NCI-H526 (cell line): ENCODE measurements at regions not wholly inside any gene's neighbourhood (a gene's known extent, or its start where the extent isn't known, plus 50 kb on each side); places are given as distances from the start of the nearest gene placed in this dataset.
"Not testable (repeated sequence)": the region's sequence is repeated elsewhere in the genome, so short reads cannot be mapped to it uniquely, and the experiment has no call there.

Source experiments
- DNase-seq, 2 experiments: peaks; one replicate each; lab custom pipeline; 2025; lab: John Stamatoyannopoulos, UW

DNA sequence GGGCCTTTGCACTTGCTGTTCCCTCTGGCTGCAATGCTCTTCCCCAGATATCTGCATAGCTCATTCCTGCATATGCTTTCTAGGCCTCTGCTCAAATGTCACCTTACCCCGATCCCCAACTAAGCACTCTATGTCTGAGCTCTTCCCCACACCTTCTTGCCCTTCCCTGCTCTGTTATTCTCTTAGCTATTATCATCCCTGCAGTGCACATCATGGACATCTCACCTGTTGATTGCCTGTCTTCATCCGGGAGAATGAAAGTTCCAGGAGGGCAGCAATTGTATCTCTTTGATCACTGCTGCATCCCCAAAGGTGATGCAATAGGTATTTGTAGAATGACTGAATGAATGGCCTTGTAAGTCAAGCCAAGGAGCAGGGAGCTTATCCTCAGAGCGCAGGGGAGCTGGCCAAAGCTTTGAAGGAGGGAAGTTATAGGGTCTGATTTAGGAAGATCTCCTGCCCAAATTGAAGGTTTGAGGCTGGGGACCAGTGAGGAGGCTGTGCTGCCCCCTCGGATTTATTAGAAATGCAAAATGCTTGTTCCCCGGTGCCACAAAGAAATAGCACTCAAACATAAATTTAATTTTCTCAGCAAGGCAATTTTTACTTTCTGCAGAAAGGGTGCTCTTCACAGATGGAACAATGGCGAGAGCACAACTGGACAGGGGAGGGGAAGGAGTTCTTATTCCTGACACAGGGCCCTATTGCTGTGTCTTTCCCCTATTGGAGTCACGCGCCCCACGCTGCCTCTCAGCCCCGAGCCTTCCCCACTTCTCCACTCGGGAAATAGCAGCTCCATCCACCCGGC is 631.1 kb downstream of the MATN1 start:
- DNase-seq = no peak

DNA sequence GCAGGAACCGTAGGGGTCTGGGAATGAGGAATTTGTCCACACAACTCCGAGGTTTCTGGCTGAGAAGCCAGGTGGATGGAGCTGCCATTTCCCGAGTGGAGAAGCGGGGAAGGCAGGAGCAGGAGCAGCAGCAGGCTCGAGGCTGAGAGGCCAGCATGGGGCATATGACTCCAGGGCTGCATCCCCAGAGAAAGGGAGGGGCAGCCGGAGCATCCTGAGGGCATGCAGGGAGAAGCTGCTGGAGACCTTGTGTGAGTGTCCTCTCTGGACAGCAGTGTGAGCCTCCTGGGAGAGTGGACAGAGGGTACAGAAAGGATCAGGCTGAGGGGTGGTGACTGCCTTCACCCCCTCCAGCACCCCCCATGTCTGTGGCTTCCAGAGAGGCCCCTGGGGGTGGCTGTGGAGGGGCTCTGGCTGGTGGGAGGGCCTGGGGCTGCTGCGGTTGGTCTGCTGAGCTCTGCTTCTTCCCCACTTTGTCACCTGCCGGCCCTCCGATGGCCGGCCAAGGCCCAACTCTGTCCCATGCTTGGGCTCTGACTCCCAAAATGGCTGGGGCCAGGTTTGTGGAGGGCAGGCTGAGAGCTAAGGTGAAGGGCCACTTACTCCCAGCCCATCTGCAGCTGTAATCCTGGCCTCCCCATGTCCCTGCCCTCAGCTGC is 633.1 kb downstream of the MATN1 start:
- no peak for DNase-seq

DNA sequence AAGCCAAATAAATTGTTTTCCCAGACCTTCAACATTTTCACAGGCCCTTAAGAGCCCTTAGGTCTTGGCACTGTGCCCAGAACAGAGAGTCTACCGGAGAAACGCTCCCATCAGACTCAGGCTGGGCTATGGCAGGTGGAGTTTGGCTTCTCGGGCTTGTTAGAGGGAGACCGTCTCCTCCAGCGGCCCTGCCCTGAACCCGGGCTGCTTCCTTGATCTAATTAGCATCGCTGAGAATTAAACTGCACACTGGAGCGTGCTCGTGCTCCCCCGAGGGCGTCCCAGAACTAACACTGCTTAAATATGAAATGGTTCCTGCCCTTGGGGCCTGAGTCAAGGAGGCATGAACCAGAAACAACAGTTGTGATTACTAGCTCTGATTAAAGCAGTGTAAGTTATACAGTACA is 634.4 kb downstream of the MATN1 start:
- DNase-seq = peak; percentile 65 to 75

DNA sequence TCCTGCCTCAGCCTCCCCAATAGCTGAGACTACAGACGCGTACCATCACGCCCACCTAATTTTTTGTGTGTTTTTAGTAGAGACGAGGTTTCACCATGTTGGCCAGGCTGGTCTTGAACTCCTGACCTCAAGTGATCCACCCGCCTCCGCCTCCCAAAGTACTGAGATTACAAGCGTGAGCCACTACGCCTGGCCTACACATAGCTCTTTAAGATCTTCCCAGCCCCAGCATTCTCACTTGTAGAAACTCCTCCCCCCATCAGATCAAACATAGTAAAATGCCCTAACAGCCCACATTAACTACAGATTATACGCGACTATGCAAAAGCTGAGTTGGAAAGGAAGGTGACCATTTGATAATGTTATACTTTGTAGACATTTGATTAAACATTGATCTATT is 634.8 kb downstream of the MATN1 start:
- peak in 1 of 2 experiments; percentile 64 for DNase-seq

DNA sequence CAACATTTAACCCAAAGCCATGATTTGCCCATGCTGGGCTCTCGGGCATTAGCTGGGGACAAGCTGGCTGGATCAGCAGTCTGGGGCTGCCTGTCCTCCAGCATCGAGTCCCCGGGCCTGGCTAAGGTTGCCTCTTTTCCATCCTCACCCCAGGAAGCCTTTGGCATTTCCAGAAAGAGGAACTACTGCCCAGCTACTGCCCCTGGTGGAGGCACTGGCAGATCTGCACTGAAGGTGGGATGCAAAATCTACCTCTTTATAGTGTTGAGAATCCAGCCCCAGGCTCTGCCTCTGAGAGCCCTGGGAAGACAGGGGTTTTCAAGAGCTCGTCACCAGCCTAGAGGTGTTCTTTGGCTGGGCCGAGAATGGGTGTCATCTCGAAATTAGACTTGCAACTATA is 635.9 kb downstream of the MATN1 start:
- peak in 1 of 2 experiments; percentile 56 for DNase-seq

DNA sequence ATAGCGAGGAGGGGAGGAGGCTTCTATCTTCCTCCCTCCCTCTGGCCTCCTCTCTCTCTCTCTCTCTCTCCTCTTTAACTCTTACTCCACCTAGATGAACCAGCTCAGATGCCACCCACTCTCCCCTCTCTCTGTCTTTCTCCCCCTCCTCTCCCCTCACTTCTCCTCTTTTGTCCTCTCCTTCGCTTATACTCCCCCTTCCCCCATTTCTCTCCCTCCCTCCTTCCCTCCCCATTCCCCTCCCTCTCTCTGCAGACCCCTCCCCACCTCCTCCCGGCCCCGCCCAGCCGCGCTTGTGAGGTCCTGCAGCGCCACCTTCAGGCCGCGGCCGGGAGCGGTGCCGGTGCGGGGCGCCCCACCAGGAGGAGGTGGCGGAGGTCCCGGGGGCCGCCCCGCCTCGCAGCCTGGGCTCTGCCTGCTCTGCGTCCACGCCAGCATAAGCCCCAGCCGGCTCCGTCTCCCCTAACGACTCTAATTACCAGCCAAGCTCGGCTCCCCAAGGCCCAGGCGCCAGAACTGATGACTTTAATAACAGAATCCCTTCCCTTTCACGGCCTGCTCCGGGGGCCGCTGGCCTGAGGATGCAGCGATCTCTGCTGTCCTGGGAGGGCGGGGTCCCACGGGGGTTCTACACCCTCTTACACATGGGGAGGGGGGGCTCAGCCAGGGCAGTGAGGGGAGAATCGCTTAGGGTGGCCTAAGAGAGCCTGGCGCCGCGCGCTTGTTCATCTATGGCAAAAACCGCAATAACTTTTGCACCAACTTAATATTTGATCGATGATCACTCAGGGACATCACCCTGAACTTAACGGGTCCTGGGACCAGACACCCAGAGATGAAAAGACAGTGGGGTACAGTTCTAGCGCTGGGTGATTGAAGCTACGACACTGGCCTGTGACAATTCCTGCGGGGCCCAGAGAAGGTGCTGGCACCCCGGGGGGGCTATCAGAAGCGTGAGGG is 637.3 kb downstream of the MATN1 start:
- DNase-seq = peak; percentile 10 to 86

DNA sequence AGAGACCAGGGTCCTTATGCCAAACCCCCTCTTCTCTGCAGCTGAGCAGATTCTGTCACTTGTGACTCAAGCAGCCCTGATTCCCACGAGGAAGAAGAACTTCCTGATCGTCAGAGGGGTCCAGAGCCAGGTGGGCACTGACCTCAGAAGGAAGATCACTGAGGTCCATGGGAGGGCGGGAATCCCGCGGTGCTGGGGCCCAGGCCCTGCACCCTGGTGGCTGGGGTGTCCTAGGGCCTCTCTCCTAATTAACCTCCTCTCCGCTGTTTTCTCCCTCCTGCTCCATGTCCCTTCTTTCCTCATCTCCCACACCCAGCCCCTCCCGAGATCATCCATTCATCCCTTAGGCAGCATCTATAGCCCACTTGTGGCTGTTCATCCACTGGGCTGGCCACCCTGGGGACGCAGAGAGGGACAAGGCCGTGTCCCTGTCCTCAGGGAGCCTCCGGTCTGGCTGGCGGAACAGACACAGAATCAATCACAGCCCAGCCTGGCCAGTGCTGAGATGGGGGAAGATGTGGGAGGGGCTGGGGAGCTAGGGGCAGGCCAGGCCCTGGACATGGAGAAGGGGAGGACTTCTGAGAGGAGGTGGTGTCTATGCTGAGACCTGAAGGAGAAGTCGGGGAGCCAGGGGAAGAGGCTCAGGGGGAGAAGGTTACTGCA is 638.3 kb downstream of the MATN1 start:
- no peak for DNase-seq

DNA sequence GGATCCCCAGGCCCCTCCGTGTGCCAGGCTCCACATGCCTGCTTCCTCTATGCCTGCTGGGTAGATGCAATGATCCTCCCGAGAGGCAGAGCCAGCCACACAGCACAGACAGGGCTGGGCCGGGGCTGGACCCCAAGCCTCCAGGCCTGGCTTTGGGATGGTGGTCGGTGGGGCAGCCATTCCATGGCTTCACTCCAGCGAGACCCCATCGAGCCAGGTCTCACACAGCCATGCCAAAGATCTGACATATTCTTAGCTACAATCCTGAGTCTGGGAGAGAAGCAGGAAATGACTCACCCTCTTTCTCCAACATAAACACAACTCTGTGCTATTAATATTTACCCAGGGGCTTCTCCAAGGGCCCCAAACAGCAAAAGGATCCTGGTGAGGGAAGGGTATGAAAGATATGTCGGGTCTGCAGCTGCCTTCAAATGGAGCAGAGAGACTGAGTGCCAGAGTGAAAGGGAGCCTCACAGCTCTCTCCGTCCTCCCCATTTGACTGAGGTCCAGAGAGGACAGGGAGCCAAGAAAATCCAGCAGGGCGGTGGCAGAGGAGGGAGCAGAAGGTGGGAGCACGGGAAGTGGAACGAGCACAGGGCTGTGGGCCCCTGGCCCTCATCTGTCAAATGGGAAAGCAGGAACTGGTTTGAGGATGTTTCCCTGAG is 639.5 kb downstream of the MATN1 start:
- DNase-seq = no peak

DNA sequence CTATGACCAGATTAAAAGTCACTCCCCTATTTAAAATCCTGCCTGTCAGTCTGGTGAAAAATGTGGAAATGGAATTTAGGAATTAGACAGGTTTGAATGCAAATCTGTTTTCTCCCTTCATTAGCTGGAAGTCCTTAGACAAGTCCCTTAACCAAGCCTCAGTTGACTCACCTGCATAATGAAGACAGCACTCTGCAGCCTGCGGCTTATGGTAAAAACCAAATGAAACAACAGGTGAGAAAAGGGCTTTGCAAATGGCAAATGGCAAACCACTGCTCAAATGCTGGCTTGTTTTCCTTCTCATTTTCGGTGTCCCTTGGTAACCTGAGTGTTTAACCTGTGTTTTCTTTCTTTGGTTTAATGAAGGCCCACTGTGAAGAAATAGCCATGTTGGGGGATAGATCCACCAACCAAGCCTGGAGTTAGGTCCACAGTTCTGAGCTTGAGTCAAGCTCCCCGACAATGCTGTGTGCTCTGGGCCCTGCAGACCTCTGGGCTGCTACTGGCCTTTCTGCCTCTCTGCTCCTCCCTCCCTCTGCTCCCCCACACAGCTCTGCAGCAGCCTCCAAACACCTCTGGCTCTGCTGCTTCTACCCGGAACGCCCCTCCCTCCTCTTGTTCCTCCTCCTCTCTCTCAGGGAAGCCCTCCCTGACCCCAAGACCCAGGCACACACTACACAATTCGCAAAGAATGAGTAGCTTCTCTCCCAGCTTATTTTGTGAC is 641.8 kb downstream of the MATN1 start:
- no peak for DNase-seq

DNA sequence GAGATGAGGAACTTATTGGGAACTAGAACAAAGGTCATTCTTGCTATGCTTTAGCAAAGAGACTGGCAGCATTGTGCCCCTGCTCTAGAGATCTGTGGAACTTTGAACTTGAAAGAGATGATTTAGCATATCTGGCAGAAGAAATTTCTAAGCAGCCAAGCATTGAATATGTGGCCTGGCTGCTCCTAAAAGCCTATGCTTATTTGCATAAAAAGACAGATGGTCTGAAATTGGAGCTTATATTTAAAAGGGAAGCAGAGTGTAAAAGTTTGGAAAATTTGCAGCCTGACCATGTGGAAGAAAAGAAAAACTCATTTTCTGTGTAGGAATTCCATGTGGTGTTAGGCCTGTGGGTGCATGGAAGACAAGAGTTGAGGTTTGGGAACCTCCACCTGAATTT is 647.5 kb downstream of the MATN1 start:
- DNase-seq = not testable (repeated sequence)

DNA sequence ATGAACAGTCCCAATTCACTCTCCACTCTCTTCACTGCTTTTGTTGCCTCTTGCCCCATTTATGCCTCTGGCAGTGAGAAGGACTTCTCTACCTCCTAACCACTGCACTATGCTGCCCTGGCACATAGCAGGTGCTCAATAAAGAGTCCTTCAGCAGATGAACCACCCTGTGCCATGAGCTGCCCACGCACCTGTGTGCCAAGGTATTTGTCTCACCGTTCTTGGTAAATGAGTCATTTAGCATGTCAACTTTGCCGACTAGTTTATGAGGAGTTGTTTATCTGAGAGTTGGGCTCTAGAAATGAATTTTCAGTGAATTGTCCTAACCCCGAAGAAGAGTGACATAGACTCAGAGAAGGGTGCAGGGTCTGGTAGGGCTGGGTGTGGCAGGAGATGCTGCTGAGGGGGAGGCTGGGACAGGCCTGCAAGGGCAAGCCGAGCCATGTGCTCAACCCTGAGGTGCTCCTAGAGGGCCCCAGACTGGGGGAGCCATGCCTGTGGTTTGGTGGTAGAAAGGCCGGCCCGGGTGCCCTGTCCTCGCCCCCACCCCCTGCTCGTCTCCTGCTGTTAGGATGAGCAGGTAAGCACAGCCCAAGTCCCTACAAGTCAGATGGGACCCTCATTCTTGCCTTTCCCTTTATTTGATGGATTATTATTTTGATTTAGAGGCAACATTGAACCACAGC is 654.5 kb downstream of the MATN1 start:
- DNase-seq = no peak

DNA sequence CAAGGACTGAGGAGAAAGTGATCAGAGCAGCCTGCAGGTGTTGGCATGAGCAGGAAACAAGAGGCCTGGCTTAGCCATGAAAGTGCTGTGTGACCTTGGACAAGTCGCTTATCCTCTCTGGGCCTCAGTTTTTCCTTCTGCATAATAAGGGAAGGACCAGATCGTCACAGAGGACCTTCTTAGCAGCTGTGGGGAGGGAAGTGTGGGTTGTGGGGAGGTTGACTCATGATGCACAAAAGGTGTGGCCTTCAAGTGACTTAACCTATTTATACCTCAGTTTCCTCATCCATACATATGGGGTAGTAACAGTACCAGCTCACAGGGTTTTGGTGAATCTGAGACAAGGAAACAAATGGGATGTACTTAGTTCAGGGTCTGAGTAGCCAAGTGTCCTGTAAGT is 658.8 kb downstream of the MATN1 start:
- no peak for DNase-seq

DNA sequence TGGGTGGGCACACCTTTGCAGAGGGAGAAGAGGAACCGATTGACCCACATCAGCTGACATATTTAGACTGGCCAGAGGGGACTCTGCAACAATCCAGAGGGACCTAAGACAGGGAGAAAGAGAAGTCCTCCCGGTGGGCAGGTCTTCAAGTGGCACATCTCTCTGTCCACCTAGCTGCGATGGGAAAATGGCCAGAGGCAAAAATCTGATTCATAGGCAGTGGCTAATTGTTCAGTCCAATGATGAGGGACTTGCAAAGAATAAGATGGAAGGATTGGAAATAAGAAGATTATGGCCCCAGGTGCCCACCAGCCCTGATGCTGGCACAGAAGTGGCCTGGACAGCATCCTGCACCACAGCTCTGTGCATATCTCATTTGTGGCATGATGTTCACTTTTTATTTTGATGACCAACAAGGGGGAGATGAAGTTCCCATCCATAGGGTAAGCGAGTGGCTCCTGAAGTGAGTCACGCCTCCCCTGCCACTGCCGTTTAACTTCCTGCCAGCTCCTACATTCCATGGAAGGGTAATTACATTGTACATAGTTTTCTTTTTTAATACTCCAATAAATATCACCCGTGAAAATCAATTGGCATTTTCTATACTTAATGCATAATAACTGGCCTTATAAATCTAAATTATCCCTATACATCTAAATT is 659.6 kb downstream of the MATN1 start:
- no peak for DNase-seq

DNA sequence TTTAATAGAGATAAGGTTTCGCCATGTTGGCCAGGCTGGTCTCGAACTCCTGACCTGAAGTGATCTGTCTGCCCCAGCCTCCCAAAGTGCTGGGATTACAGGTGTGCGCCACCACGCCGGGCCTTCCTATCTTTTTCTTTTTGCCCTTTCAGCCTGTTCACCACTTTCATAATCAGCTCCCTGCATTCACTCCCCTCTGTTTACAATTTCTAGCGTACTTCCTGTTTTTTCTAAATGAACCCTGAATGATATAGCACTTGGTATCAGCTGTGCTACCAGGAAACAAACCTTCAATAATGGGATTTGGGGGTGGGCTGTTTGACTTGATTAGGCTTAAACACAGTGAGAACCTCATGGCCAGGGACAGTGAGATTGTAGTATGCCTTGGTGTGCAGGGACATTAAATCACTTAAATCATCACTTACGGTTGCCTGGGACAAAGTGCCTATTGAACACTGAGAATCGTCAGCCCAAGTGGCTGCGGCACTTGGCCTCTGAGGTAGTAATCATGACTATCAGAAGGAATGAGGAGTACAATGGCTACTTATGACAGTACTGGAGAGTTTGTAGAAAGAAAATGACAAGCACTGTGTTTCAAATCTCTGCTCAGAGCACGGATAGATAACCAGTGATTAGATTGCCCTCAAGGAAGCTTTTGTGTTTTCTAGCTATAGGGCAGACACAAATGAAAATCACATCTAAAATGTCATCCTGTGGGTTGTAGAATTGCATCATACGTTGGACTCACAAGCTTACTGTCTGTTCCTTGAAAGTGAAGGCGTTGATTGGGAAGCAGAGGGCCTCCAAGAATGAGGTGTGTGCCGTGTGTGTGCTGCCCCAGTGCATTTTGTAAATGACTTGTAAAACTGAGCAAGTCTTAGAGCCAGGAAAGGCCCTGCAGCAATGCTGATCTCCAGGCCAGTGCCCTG is 661.8 kb downstream of the MATN1 start:
- no peak for DNase-seq

DNA sequence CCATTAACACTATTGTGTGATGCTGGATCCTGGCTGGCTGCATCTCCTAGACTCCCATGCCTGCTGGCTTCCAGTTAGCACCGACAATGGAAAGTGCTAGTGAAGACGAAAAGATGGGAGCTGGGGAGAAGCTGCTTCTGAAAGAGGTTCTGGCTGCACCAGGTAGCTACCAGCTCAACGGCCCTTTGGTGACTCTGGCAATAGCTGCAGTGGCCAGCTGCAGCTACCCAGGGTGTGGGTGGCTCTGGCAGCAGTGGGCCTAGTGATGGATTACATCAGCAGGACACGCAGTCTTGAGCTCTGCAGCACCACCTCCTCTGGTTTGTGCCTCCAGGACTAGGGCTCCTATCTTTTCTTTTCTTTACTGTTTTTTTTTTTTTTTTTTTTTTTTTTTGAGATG is 662.6 kb downstream of the MATN1 start:
- DNase-seq = no peak

DNA sequence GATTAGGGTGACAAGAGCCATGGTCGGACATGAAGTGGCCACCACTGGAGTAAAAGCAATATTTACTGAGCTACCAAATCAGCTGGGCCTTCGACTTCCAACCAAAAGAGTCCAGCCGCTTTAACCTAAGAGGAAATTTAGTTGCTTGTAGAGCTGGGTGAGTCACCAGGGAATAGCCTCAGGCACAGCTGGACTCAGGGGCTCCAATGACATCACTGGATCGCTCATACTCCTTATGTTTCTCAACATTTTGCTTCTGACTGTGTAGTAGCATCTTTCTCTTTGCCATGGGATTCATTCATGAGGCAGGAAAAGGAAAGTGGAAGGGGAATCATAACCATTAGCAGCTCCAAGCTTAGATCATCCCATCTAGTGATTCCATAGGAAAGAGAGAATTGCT is 664.4 kb downstream of the MATN1 start:
- no peak for DNase-seq

DNA sequence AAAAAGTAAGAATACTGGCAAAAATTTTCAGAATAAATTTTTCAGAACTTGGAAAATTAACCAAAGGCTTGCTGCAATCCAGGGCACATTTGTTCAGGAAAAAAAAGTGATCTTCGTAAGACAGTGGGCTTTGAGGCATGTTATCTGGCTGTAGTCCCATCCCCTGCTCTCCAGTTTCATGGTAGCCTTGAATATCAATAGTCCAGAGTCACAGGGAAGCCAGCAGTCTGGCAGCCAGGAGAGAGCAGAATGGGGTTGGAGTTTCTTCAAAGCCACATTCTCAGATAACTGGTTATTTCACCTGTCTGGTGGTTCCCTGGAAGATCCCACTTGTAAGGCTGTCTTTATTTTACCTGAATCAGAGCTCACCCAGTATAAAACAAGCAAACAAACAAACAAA is 669.3 kb downstream of the MATN1 start:
- no peak for DNase-seq

DNA sequence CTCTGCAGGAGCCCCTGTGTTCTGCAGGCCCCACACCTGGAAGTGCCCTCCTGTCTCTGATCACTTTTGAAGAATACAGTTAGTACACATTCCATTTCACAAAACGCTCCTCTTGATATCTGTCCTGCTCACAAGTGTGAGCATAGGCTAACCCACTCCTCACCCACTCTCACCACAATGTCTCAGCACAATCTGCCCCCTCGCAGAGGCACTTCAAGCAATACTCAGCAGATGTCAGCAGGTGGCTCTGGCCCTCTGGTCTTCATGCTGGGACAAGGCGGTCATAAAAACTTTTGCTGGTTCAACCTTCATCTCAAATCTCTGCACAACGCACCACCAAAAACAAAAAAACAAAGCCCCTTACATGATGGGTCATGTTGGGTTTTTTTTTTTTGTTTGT is 671.2 kb downstream of the MATN1 start:
- DNase-seq = no peak
